SK-N-SH (cell line): ENCODE measurements at regions not wholly inside any gene's neighbourhood (a gene's known extent, or its start where the extent isn't known, plus 50 kb on each side); places are given as distances from the start of the nearest gene placed in this dataset.

Experiments
- CTCF ChIA-PET: fragments of 300-600, 350-600 bp; formaldehyde crosslinking; extraction: SDS; loops from one replicate; lab custom pipeline; 2021; lab: Yijun Ruan, JAX
- POLR2A ChIA-PET: fragments of 350-600 bp; sonication (Branson Sonifier 250); formaldehyde crosslinking; extraction: SDS; loops from one replicate; lab custom pipeline; 2020; ENCODE audit warnings: antibody characterized with exemption, inconsistent platforms; lab: Yijun Ruan, JAX
- DNase-seq: peaks from one replicate; pipeline ENCODE4 v3.0.0; 2012
- H2AFZ ChIP-seq: fragments of 200-600 bp; sonication (generic); 2 replicates; pipeline ENCODE4 v1.8.1; 2016; ENCODE audit warnings: antibody characterized with exemption, mild to moderate bottlenecking, low read depth
- H3F3A ChIP-seq: fragments of 200-600 bp; sonication (generic); replicated peaks from 2 replicates; pipeline ENCODE3; 2016; ENCODE audit warnings: antibody characterized with exemption, mild to moderate bottlenecking; ENCODE audit not compliant: insufficient read depth
- H3K27ac ChIP-seq, 2 experiments: fragments of 200-500 bp in 1 of 2; fragments of 200-600 bp in 1 of 2; sonication (Bioruptor generic) in 1 of 2; sonication (generic), shearing (Covaris generic) in 1 of 2; 2 replicates each; pipeline versions ENCODE4 v1.5.1 to v1.6.1; 2014 to 2016; ENCODE audit warnings: low read depth in 2 of 2, inconsistent platforms in 1 of 2, low read length in 1 of 2, mild to moderate bottlenecking in 1 of 2, mixed read lengths in 1 of 2
- H3K27me3 ChIP-seq: fragments of 200-600 bp; sonication (generic), shearing (Covaris generic); 2 replicates; pipeline ENCODE4 v1.6.1; 2016; ENCODE audit warnings: mixed run types; ENCODE audit not compliant: insufficient read depth
- H3K36me3 ChIP-seq, 2 experiments: fragments of 200-500 bp in 1 of 2; fragments of 200-600 bp in 1 of 2; sonication (Bioruptor generic) in 1 of 2; sonication (generic) in 1 of 2; replicated peaks in 1 of 2; 2 replicates each; pipeline versions ENCODE3 to v1.5.1; 2014 to 2016; ENCODE audit warnings: low read length in 1 of 2, mild to moderate bottlenecking in 1 of 2; ENCODE audit not compliant: insufficient read depth in 2 of 2, control insufficient read depth in 1 of 2
- H3K4me1 ChIP-seq, 2 experiments: fragments of 200-500 bp in 1 of 2; fragments of 200-600 bp in 1 of 2; sonication (Bioruptor generic) in 1 of 2; sonication (generic), shearing (Covaris generic) in 1 of 2; 2 replicates each; pipeline versions ENCODE4 v1.5.1 to v1.6.1; 2014 to 2016; ENCODE audit warnings: low read depth in 1 of 2, low read length in 1 of 2, mixed run types in 1 of 2; ENCODE audit not compliant: insufficient read depth in 2 of 2, control insufficient read depth in 1 of 2
- H3K4me2 ChIP-seq: fragments of 200-600 bp; sonication (generic), shearing (Covaris generic); 2 replicates; pipeline ENCODE4 v1.6.1; 2017; ENCODE audit warnings: mixed run types
- H3K4me3 ChIP-seq, 2 experiments: fragments of 200-500 bp in 1 of 2; fragments of 200-600 bp in 1 of 2; sonication (Bioruptor generic) in 1 of 2; sonication (generic), shearing (Covaris generic) in 1 of 2; 2 replicates each; pipeline versions ENCODE4 v1.5.1 to v1.8.1; 2014 to 2016; ENCODE audit warnings: low read depth in 2 of 2, inconsistent platforms in 1 of 2, low read length in 1 of 2, mild to moderate bottlenecking in 1 of 2, mixed read lengths in 1 of 2, moderate library complexity in 1 of 2
- H3K79me2 ChIP-seq: fragments of 200-600 bp; sonication (generic); 2 replicates; pipeline ENCODE4 v1.8.1; 2017; ENCODE audit warnings: mild to moderate bottlenecking; ENCODE audit not compliant: insufficient read depth
- H3K9ac ChIP-seq: fragments of 200-600 bp; sonication (generic); 2 replicates; pipeline ENCODE4 v1.6.1; 2017; ENCODE audit warnings: mixed run types
- H3K9me2 ChIP-seq: fragments of 200-600 bp; sonication (generic); 2 replicates; pipeline ENCODE4 v1.6.1; 2017; ENCODE audit warnings: mixed run types
- H3K9me3 ChIP-seq: fragments of 200-600 bp; sonication (generic); 2 replicates; pipeline ENCODE4 v1.6.1; 2017; ENCODE audit warnings: mixed run types, mild to moderate bottlenecking, moderate library complexity
- H4K20me1 ChIP-seq: fragments of 200-600 bp; sonication (generic); 2 replicates; pipeline ENCODE4 v1.6.1; 2017; ENCODE audit warnings: mild to moderate bottlenecking, mixed run types; ENCODE audit not compliant: insufficient read depth
- ELF1 ChIP-seq: IDR thresholded peaks from 2 replicates; pipeline ENCODE4 v1.4.0; 2012
- FOXM1 ChIP-seq: IDR thresholded peaks from 2 replicates; pipeline ENCODE4 v1.4.0; 2012; ENCODE audit warnings: low read depth, mild to moderate bottlenecking
- GABPA ChIP-seq: IDR thresholded peaks from 2 replicates; pipeline ENCODE4 v1.4.0; 2012; ENCODE audit warnings: low read depth, mild to moderate bottlenecking
- MEF2A ChIP-seq: IDR thresholded peaks from 2 replicates; pipeline ENCODE4 v1.4.0; 2012; ENCODE audit warnings: low read depth, borderline replicate concordance
- NRF1 ChIP-seq: IDR thresholded peaks from 2 replicates; pipeline ENCODE4 v1.6.1; 2012; ENCODE audit warnings: low read depth, mild to moderate bottlenecking, low read length
- RAD21 ChIP-seq: IDR thresholded peaks from 2 replicates; pipeline ENCODE4 v1.6.1; 2012; ENCODE audit warnings: mild to moderate bottlenecking, low read length
- RCOR1 ChIP-seq: fragments of 150-350 bp; IDR thresholded peaks from 2 replicates; pipeline ENCODE4 v1.6.1; 2017; ENCODE audit warnings: antibody characterized with exemption, low read length
- REST ChIP-seq: IDR thresholded peaks from 2 replicates; pipeline ENCODE4 v1.6.1; 2012; ENCODE audit warnings: mild to moderate bottlenecking, low read depth, low read length, moderate library complexity
- RFX5 ChIP-seq: IDR thresholded peaks from 2 replicates; pipeline ENCODE4 v1.6.1; 2012; ENCODE audit warnings: mild to moderate bottlenecking, improper control_type of control experiment, low read length
- RXRA ChIP-seq: IDR thresholded peaks from 2 replicates; pipeline ENCODE4 v1.4.0; 2012; ENCODE audit warnings: low read depth, mild to moderate bottlenecking, borderline replicate concordance
- TAF1 ChIP-seq: IDR thresholded peaks from 2 replicates; pipeline ENCODE4 v1.6.1; 2012; ENCODE audit warnings: low read depth, mild to moderate bottlenecking, low read length, moderate library complexity, borderline replicate concordance
- TCF12 ChIP-seq: IDR thresholded peaks from 2 replicates; pipeline ENCODE4 v1.4.0; 2012
- WGBS: methylation state at CpG from one replicate; pipeline ENCODE4 v1.1.6; 2017; ENCODE audit warnings: low lambda C conversion rate; 5-methylcytosine and 5-hydroxymethylcytosine counted together
- TF ChIP-seq, protein P1 (sequence below): IDR thresholded peaks from 2 replicates; pipeline ENCODE4 v1.4.0; 2012; ENCODE audit warnings: low read depth
- TF ChIP-seq, protein P2 (sequence below): fragments of 200-600 bp; sonication (generic); IDR thresholded peaks from 2 replicates; pipeline ENCODE4 v1.6.1; 2017; ENCODE audit warnings: antibody characterized with exemption, mild to moderate bottlenecking, moderate library complexity
- TF ChIP-seq, protein P3 (sequence below): IDR thresholded peaks from 2 replicates; pipeline ENCODE4 v1.4.0; 2012; ENCODE audit warnings: low read depth, borderline replicate concordance

DNA sequence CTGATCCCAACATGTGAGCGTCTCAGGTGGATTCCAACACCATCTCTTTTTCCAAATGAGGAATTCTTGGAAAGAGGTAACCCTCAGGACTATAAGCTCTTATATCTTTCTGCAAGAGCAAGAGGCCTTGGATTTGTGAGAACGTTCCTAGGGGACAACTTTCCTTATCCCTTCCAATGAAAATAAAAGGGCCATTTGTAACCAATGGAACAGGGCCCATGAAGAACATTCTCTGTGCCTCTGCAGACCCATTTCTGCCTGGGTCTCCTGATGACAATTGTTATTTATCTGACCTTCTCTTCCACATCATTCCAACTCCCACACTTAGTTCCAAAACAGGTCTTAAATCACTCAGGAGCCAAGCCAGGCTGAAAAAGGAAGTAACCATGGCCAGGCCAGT lies 202.6 kb downstream of the ZNF462 start:
- H3K27ac ChIP-seq, result no peak overlapping the region
- no peaks in the 10 kb centered on the region for H3F3A ChIP-seq
- DNase-seq, result no peak
- H3K9me2 ChIP-seq, result no peaks in the 10 kb centered on the region
- no peak overlapping the region for H3K9ac ChIP-seq
- H3K9me3 ChIP-seq, result no peaks in the 10 kb centered on the region
- H3K36me3 ChIP-seq, result no peaks in the 10 kb centered on the region
- no peaks in the 10 kb centered on the region for H3K27me3 ChIP-seq
- H3K79me2 ChIP-seq, result no peaks in the 10 kb centered on the region
- no peaks in the 10 kb centered on the region for H3K4me1 ChIP-seq
- POLR2A ChIA-PET, result no interaction called here
- WGBS, result 26% methylated on average over 2 of the region's 2 CpGs
- CTCF ChIA-PET, result interaction anchor here (0.8 kb wide), 1 partner anchor 13 kb away, joined by 3 read pairs; no protein-coding TSS in a partner anchor
- H3K4me2 ChIP-seq, result no peak overlapping the region
- TF ChIP-seq, protein P1, sequence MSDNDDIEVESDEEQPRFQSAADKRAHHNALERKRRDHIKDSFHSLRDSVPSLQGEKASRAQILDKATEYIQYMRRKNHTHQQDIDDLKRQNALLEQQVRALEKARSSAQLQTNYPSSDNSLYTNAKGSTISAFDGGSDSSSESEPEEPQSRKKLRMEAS, result no peak
- no peak for TF ChIP-seq NRF1
- TF ChIP-seq, protein P2, sequence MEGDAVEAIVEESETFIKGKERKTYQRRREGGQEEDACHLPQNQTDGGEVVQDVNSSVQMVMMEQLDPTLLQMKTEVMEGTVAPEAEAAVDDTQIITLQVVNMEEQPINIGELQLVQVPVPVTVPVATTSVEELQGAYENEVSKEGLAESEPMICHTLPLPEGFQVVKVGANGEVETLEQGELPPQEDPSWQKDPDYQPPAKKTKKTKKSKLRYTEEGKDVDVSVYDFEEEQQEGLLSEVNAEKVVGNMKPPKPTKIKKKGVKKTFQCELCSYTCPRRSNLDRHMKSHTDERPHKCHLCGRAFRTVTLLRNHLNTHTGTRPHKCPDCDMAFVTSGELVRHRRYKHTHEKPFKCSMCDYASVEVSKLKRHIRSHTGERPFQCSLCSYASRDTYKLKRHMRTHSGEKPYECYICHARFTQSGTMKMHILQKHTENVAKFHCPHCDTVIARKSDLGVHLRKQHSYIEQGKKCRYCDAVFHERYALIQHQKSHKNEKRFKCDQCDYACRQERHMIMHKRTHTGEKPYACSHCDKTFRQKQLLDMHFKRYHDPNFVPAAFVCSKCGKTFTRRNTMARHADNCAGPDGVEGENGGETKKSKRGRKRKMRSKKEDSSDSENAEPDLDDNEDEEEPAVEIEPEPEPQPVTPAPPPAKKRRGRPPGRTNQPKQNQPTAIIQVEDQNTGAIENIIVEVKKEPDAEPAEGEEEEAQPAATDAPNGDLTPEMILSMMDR, result no peak
- no peak for TF ChIP-seq GABPA
- no peak for TF ChIP-seq ELF1
- TF ChIP-seq RAD21, result no peak
- TF ChIP-seq REST, result no peak
- TF ChIP-seq TCF12, result no peak
- TF ChIP-seq RCOR1, result no peak
- no peak for TF ChIP-seq FOXM1
- no peak for TF ChIP-seq RFX5
- no peak for TF ChIP-seq TAF1
- TF ChIP-seq, protein P3, sequence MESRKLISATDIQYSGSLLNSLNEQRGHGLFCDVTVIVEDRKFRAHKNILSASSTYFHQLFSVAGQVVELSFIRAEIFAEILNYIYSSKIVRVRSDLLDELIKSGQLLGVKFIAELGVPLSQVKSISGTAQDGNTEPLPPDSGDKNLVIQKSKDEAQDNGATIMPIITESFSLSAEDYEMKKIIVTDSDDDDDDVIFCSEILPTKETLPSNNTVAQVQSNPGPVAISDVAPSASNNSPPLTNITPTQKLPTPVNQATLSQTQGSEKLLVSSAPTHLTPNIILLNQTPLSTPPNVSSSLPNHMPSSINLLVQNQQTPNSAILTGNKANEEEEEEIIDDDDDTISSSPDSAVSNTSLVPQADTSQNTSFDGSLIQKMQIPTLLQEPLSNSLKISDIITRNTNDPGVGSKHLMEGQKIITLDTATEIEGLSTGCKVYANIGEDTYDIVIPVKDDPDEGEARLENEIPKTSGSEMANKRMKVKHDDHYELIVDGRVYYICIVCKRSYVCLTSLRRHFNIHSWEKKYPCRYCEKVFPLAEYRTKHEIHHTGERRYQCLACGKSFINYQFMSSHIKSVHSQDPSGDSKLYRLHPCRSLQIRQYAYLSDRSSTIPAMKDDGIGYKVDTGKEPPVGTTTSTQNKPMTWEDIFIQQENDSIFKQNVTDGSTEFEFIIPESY, result no peak
- no peak for TF ChIP-seq MEF2A
- no peak for TF ChIP-seq RXRA
- H3K4me3 ChIP-seq, result no peak overlapping the region
- no peak overlapping the region for H2AFZ ChIP-seq
- H4K20me1 ChIP-seq, result no peaks in the 10 kb centered on the region
